A549 (cell line): ENCODE measurements at regions not wholly inside any gene's neighbourhood (a gene's known extent, or its start where the extent isn't known, plus 50 kb on each side); places are given as distances from the start of the nearest gene placed in this dataset.
A peak's percentile ranks its signal among the peaks of the same experiment; 100 is the strongest.

Source experiments
- CEBPB ChIP-seq, 2 experiments: fragments of >200 bp in 1 of 2; sonication (Bioruptor Twin) in 1 of 2; formaldehyde crosslinking in 1 of 2; IDR thresholded peaks; 2 replicates each; pipeline ENCODE4 v1.6.1; 2012 to 2016
- EP300 ChIP-seq, 2 experiments: fragments of >200 bp; sonication (Bioruptor Twin); formaldehyde crosslinking; IDR thresholded peaks; 2 replicates in 1 of 2; 3 replicates in 1 of 2; pipeline ENCODE4 v1.6.1; 2016 to 2017
- JUN ChIP-seq, 2 experiments: fragments of >200 bp; sonication (Bioruptor Twin); formaldehyde crosslinking; IDR thresholded peaks; 2 replicates in 1 of 2; 3 replicates in 1 of 2; pipeline ENCODE4 v1.6.1; 2016 to 2017
- JUNB ChIP-seq: fragments of >200 bp; sonication (Bioruptor Twin); formaldehyde crosslinking; IDR thresholded peaks from 2 replicates; pipeline ENCODE4 v1.6.1; 2016
- MAFK ChIP-seq: fragments of 450-650 bp; IDR thresholded peaks from 2 replicates; pipeline ENCODE4 v1.6.1; 2014; ENCODE audit not compliant: partially characterized antibody
- POLR2A ChIP-seq: IDR thresholded peaks from 2 replicates; pipeline ENCODE4 v1.6.1; 2012; ENCODE audit warnings: mild to moderate bottlenecking, low read length
- RAD21 ChIP-seq, 2 experiments: fragments of >200 bp in 1 of 2; sonication (Bioruptor Twin) in 1 of 2; formaldehyde crosslinking in 1 of 2; IDR thresholded peaks in 1 of 2; conservative IDR thresholded peaks in 1 of 2; 2 replicates in 1 of 2; 3 replicates in 1 of 2; pipeline ENCODE4 v1.6.1; 2012 to 2018; ENCODE audit warnings: inconsistent platforms in 1 of 2
- RCOR1 ChIP-seq: fragments of 150-350 bp; IDR thresholded peaks from 2 replicates; pipeline ENCODE4 v1.6.1; 2014; ENCODE audit warnings: antibody characterized with exemption, low read length, low read depth
- SMC3 ChIP-seq: fragments of >200 bp; sonication (Bioruptor Twin); formaldehyde crosslinking; IDR thresholded peaks from 3 replicates; pipeline ENCODE4 v1.6.1; 2018; ENCODE audit warnings: inconsistent platforms
- TF ChIP-seq, protein P1 (sequence below): fragments of >200 bp; sonication (Bioruptor Twin); formaldehyde crosslinking; IDR thresholded peaks from 3 replicates; pipeline ENCODE4 v1.5.1; 2016

DNA sequence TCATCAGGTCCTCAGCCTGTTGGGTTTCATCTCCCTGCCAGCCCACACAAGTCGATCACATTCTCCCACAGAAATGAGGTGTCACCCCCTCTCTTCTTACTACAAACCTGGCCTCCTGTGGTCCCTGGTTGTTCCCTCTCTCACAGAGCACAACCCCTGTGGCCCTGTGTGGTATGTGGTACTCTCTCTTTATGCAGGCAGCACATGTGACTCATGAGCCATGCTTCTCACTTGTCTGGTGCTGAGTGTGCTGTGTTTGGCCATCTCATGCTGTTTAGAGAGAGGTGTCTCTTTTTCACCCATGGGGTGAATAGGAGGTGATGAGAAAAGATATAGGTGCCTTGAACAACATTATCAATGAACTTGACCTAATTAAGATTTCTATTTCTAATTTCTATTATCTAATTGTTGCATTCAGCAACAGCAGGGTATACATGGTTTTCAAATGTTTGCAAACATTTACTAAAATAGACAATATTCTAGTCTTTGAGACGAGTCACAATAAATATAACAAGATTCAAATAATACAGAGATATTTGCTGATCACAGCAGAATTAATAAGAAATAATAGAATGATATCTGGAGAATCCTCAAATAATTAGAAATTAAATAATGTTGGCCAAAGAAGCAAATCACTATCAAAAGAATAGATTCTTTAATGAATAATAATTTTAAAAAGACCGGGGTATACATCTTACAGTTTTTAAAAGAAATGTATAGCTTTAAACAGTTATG, 633.8 kb upstream of the IGFBP3 start:
- TF ChIP-seq CEBPB (IDR thresholded peaks at IDR 0.05) (no peak), MAFK (peak; percentile 87), SMC3 (no peak), EP300 (IDR thresholded peaks at IDR 0.05) (no peak), POLR2A (no peak), RAD21 (conservative IDR thresholded peaks at IDR 0.05 in 1 of 2, IDR thresholded peaks at IDR 0.05 in 1 of 2) (no peak), JUNB (no peak), JUN (IDR thresholded peaks at IDR 0.05) (no peak), RCOR1 (no peak)
- TF ChIP-seq, protein P1, sequence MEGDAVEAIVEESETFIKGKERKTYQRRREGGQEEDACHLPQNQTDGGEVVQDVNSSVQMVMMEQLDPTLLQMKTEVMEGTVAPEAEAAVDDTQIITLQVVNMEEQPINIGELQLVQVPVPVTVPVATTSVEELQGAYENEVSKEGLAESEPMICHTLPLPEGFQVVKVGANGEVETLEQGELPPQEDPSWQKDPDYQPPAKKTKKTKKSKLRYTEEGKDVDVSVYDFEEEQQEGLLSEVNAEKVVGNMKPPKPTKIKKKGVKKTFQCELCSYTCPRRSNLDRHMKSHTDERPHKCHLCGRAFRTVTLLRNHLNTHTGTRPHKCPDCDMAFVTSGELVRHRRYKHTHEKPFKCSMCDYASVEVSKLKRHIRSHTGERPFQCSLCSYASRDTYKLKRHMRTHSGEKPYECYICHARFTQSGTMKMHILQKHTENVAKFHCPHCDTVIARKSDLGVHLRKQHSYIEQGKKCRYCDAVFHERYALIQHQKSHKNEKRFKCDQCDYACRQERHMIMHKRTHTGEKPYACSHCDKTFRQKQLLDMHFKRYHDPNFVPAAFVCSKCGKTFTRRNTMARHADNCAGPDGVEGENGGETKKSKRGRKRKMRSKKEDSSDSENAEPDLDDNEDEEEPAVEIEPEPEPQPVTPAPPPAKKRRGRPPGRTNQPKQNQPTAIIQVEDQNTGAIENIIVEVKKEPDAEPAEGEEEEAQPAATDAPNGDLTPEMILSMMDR = no peak
